Stimulated activated CD4-positive, alpha-beta T cell treated with anti-CD3 and anti-CD28 coated beads, Interleukin-1b, Interleukin-23, amount 100 ng/mL, for 24 hours (primary cell): ENCODE measurements at regions not wholly inside any gene's neighbourhood (a gene's known extent, or its start where the extent isn't known, plus 50 kb on each side); places are given as distances from the start of the nearest gene placed in this dataset.

Source experiments
- DNase-seq, 4 experiments: peaks; one replicate each; pipeline ENCODE4 v3.0.0-alpha.2; 2020; ENCODE audit warnings: low read depth in 4 of 4, low spot score in 1 of 4

- no peak for DNase-seq
Observed at GRCh38 chr1:34406833-34407539, 230.3 kb downstream of the C1orf94 start.

- DNase-seq = no peak
Observed at GRCh38 chr1:34408011-34408410, 231.3 kb downstream of the C1orf94 start.

GRCh38 chr1:34409689-34410229, 233.1 kb downstream of the C1orf94 start:
- DNase-seq = no peak

GRCh38 chr1:34412598-34413370, 236.1 kb downstream of the C1orf94 start:
- no peak for DNase-seq

GRCh38 chr1:34415140-34415539, 238.4 kb downstream of the C1orf94 start:
- no peak for DNase-seq

- no peak for DNase-seq
Observed at GRCh38 chr1:34418166-34418565, 241.5 kb downstream of the C1orf94 start.

GRCh38 chr1:34419663-34420136, 243.0 kb downstream of the C1orf94 start:
- no peak for DNase-seq

- DNase-seq = no peak
Observed at GRCh38 chr1:34425046-34425445, 248.3 kb downstream of the C1orf94 start.

- no peak for DNase-seq
Observed at GRCh38 chr1:34425785-34426184, 249.1 kb downstream of the C1orf94 start.

GRCh38 chr1:34426325-34426896, 249.7 kb downstream of the C1orf94 start:
- DNase-seq = no peak

- no peak for DNase-seq
Observed at GRCh38 chr1:34427170-34427569, 250.5 kb downstream of the C1orf94 start.

GRCh38 chr1:34433099-34433498, 256.4 kb downstream of the C1orf94 start:
- no peak for DNase-seq

- no peak for DNase-seq
Observed at GRCh38 chr1:34436836-34437235, 260.1 kb downstream of the C1orf94 start.

GRCh38 chr1:34441259-34442069, 264.8 kb downstream of the C1orf94 start:
- no peak for DNase-seq

- DNase-seq = no peak
Observed at GRCh38 chr1:34444516-34444915, 267.8 kb downstream of the C1orf94 start.

- no peak for DNase-seq
Observed at GRCh38 chr1:34450325-34450724, 273.6 kb downstream of the C1orf94 start.

- no peak for DNase-seq
Observed at GRCh38 chr1:34452451-34452850, 275.7 kb downstream of the C1orf94 start.

GRCh38 chr1:34455121-34455520, 278.4 kb downstream of the C1orf94 start:
- DNase-seq = no peak

- peak; percentile 12 to 36 (median 30) for DNase-seq
Observed at GRCh38 chr1:34460193-34460592, 283.5 kb downstream of the C1orf94 start.

GRCh38 chr1:34470401-34470800, 284.4 kb upstream of the GJB5 start:
- DNase-seq = no peak

GRCh38 chr1:34474566-34474965, 280.3 kb upstream of the GJB5 start:
- no peak for DNase-seq
